Astrocyte of the cerebellum (primary cell): ENCODE measurements at regions not wholly inside any gene's neighbourhood (a gene's known extent, or its start where the extent isn't known, plus 50 kb on each side); places are given as distances from the start of the nearest gene placed in this dataset.

Source experiments
- DNase-seq: peaks from one replicate; pipeline ENCODE4 v3.0.0-alpha.2; 2011; ENCODE audit warnings: low read depth
- H3K4me3 ChIP-seq: 2 replicates; pipeline ENCODE4 v1.5.1; 2011; ENCODE audit warnings: mild to moderate bottlenecking, low read depth, low read length, moderate library complexity
- in situ Hi-C: cut with HindIII; loops from 2 replicates; pipeline ENCODE4 v1.10.0; 2017; ENCODE audit warnings: low sequenced_read_pairs
- TF ChIP-seq, protein P1 (sequence below): IDR thresholded peaks from 2 replicates; pipeline ENCODE4 v1.5.1; 2012; ENCODE audit warnings: low read length, low read depth, moderate library complexity, mild to moderate bottlenecking; ENCODE audit errors: missing control alignments

DNA sequence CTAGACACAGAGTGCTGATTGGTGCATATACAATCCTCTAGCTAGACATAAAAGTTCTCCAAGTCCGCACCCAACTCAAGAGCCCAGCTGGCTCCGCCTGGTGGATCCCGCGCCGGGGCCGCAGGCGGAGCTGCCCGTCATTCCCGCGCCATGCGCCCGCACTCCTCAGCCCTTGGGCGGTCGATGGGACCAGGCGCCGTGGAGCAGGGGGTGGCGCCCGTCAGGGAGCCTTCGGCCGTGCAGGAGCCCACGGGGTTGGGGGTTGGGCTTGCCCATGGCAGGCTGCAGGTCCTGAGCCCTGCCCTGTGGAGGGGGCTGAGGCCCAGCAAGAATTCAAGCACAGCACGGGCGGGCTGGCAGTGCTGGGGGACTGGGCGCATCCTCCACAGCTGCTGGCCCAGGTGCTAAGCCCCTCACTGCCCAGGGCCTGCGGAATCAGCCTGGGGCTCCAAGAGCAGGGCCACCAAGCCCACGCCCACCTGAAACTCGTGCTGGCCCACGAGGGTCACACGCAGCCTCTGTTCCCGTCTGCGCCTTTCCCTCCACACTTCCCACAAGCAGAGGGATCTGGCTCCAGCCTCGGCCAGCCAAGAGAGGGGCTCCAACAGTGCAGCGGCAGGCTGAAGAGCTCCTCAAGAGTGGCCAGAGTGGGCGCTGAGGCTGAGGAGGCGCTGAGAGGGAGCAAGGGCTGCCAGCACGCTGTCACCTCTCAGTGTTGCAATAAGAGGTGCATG is 604.2 kb upstream of the POM121L12 start:
- TF ChIP-seq, protein P1, sequence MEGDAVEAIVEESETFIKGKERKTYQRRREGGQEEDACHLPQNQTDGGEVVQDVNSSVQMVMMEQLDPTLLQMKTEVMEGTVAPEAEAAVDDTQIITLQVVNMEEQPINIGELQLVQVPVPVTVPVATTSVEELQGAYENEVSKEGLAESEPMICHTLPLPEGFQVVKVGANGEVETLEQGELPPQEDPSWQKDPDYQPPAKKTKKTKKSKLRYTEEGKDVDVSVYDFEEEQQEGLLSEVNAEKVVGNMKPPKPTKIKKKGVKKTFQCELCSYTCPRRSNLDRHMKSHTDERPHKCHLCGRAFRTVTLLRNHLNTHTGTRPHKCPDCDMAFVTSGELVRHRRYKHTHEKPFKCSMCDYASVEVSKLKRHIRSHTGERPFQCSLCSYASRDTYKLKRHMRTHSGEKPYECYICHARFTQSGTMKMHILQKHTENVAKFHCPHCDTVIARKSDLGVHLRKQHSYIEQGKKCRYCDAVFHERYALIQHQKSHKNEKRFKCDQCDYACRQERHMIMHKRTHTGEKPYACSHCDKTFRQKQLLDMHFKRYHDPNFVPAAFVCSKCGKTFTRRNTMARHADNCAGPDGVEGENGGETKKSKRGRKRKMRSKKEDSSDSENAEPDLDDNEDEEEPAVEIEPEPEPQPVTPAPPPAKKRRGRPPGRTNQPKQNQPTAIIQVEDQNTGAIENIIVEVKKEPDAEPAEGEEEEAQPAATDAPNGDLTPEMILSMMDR = no peak
- no peak for DNase-seq
- in situ Hi-C loops = no loop called here
- H3K4me3 ChIP-seq = no peak overlapping the region

DNA sequence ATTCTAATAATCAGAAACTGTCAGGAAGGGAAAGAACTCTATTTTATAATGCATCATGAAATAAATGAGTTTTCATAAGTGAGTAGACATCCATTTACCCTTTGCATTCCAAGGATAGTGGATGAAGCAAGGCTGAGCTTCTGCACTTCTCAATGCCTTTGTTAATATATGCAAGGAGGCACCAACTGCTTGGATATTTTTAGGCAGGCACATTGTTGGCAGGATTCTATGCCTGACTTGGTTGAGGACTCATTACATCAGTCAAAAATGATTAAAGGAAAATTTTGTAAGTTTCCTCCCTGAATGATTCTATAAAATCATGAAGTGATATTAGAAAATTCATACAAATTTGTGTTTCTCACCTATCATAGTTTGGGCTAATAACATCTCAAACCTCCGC is 612.2 kb upstream of the POM121L12 start:
- TF ChIP-seq, protein P1 = no peak
- no peak for DNase-seq
- H3K4me3 ChIP-seq = no peak overlapping the region
- in situ Hi-C loops = no loop called here

DNA sequence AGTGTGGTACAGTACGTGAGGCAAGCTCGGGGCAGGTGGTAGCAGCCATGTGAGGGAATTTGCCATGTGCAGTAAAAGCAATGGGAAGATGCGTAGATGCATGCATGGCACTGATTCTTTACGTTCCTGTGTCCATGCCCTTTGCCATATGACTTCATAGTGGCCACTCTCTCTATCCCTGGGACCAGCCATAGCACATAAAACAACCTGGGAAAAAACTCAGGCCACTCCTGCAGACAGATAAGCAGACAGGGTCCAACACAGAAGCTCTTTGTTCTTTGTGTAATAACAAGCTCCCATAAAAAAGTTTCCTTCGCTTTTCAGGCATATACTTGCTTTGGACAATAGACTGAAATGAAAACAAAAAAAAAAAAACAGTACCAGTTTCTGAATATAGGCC is 622.4 kb upstream of the POM121L12 start:
- DNase-seq = no peak
- no peak overlapping the region for H3K4me3 ChIP-seq
- TF ChIP-seq, protein P1 = no peak
- in situ Hi-C loops = no loop called here

DNA sequence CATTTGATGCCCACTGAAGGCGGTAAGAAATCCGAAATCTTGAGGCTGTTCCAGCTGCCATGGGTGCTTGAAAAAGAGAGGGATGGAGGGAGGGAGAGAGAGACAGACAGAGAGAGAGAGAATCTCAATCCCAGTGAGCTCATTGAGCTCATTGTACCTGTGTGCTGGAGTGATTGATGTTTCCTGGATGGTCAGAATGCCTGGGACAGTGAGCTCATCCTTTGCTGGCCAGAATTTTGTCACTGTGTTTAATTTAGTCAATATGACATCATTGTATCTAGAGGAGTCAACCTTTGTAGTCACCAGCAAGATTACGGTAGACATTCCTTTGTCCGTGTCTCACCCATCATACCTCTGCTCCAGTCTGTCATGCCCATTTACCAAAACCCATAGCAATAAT is 625.4 kb upstream of the POM121L12 start:
- H3K4me3 ChIP-seq = no peak overlapping the region
- TF ChIP-seq, protein P1 = no peak
- no peak for DNase-seq
- in situ Hi-C loops = no loop called here

DNA sequence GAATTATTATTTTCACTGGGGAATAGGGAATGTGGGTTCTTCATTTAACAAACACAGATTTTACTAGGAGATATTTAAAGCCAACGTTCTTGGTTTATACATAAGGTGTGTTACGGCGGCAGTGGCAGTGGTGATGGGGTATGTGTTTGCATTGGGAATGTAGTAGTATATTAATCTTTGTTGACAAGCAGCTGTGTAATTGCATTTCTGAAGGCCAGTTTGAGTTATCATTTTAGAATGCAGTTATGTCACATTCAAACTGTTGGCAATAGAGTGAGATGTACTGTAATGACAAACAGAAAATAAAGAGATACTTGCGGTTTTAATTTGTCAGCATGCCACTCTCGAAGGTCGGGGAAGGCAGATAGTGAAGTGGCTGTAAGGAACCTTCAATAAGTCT is 628.6 kb upstream of the POM121L12 start:
- in situ Hi-C loops = no loop called here
- TF ChIP-seq, protein P1 = no peak
- no peak overlapping the region for H3K4me3 ChIP-seq
- no peak for DNase-seq

DNA sequence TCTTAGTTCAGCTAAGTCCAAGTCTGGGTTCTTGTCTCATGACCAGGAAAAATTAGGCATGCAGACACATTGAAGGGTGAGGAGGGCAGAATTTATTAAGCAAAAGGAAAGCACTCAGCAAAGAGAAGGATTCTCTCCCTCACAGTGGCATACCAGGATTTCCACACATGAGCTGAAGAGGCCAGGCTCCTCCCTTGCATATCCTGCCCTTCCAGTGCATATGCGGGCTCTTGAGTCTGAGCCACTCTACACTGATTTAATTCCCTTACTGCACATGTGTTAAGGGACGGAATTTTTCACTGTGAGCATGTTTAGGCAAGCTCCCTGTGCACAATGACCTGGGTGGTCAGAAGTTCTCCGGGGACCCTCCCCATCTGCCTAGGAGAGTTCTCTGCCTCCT is 652.7 kb upstream of the POM121L12 start:
- H3K4me3 ChIP-seq = no peak overlapping the region
- TF ChIP-seq, protein P1 = no peak
- in situ Hi-C loops = no loop called here
- no peak for DNase-seq

DNA sequence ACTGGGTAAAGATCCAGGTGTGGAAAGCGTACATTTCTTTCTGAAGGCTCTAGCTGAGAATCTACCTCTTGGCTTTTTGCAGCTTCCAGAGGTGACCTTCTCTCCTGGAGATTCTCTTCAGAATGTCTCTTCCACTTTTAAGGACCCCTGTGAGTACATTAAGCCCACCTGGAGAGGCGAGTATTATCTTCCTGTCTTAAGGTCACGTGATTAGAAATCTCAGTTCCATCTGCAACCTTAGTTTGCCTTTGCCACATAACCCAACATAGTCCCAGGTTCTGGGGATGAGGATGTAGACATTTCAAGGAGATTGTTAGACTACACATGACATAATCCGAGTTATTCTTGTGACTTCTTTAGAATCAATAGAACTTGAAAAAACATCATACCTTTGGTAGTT is 665.5 kb upstream of the POM121L12 start:
- in situ Hi-C loops = no loop called here
- H3K4me3 ChIP-seq = no peak overlapping the region
- TF ChIP-seq, protein P1 = no peak
- no peak for DNase-seq
